MM.1S (cell line): ENCODE measurements at regions not wholly inside any gene's neighbourhood (a gene's known extent, or its start where the extent isn't known, plus 50 kb on each side); places are given as distances from the start of the nearest gene placed in this dataset.

Experiments used
- DNase-seq: peaks from one replicate; pipeline ENCODE4 v3.0.0-alpha.2; 2015
- H2AFZ ChIP-seq: fragments of 300-600 bp; sonication (generic); 2 replicates; pipeline ENCODE4 v1.6.0; 2016; ENCODE audit warnings: antibody characterized with exemption, low read length
- H3F3A ChIP-seq: fragments of 300-600 bp; sonication (generic); 2 replicates; pipeline ENCODE4 v1.6.1; 2016; ENCODE audit warnings: mild to moderate bottlenecking, antibody characterized with exemption, low read length, moderate library complexity, mixed read lengths; ENCODE audit not compliant: insufficient read depth
- H3K27ac ChIP-seq: fragments of 300-600 bp; sonication (generic); 2 replicates; pipeline ENCODE4 v1.5.1; 2016; ENCODE audit warnings: mild to moderate bottlenecking, low read length
- H3K27me3 ChIP-seq: fragments of 300-600 bp; sonication (generic); replicated peaks from 2 replicates; pipeline ENCODE4 v1.6.0; 2016; ENCODE audit warnings: low read length; ENCODE audit not compliant: insufficient read depth
- H3K36me3 ChIP-seq: fragments of 300-600 bp; sonication (generic); replicated peaks from 2 replicates; pipeline ENCODE4 v1.6.1; 2016; ENCODE audit warnings: mild to moderate bottlenecking, low read length, mixed read lengths; ENCODE audit not compliant: insufficient read depth
- H3K4me1 ChIP-seq: fragments of 300-600 bp; sonication (generic); 2 replicates; pipeline ENCODE4 v1.6.1; 2016; ENCODE audit warnings: low read length, mixed read lengths
- H3K4me2 ChIP-seq: fragments of 300-600 bp; sonication (generic); 2 replicates; pipeline ENCODE4 v1.6.0; 2016; ENCODE audit warnings: low read depth, low read length
- H3K4me3 ChIP-seq: fragments of 300-600 bp; sonication (generic); 2 replicates; pipeline ENCODE4 v1.5.1; 2016; ENCODE audit warnings: low read length, mixed read lengths
- H3K79me2 ChIP-seq: fragments of 300-600 bp; sonication (generic); 2 replicates; pipeline ENCODE4 v1.6.1; 2016; ENCODE audit warnings: mixed run types, low read length, mixed read lengths
- H3K9ac ChIP-seq: fragments of 300-600 bp; sonication (generic); 2 replicates; pipeline ENCODE4 v1.6.1; 2016; ENCODE audit warnings: low read length, mixed read lengths
- H3K9me2 ChIP-seq: fragments of 300-600 bp; sonication (generic); replicated peaks from 2 replicates; pipeline ENCODE4 v1.6.1; 2016; ENCODE audit warnings: mild to moderate bottlenecking, low read length, mixed read lengths; ENCODE audit not compliant: insufficient read depth
- H3K9me3 ChIP-seq: fragments of 300-600 bp; sonication (generic); replicated peaks from 2 replicates; pipeline ENCODE4 v1.6.1; 2016; ENCODE audit warnings: mild to moderate bottlenecking, low read length, mixed read lengths; ENCODE audit not compliant: insufficient read depth
- H4K20me1 ChIP-seq: fragments of 300-600 bp; sonication (generic); 2 replicates; pipeline ENCODE4 v1.6.1; 2016; ENCODE audit warnings: mild to moderate bottlenecking, low read length, moderate library complexity, mixed read lengths; ENCODE audit not compliant: insufficient read depth
- CTCF ChIP-seq: fragments of 300-600 bp; sonication (generic); IDR thresholded peaks from 2 replicates; pipeline ENCODE4 v1.5.1; 2016; ENCODE audit warnings: antibody characterized with exemption, low read length, mixed read lengths
- EZH2 ChIP-seq: fragments of 300-600 bp; sonication (generic); optimal IDR thresholded peaks from 2 replicates; pipeline ENCODE3; 2017; ENCODE audit warnings: low read depth, mild to moderate bottlenecking, antibody characterized with exemption, low read length, mixed read lengths
- EZH2phosphoT487 ChIP-seq: fragments of 300-600 bp; sonication (generic); IDR thresholded peaks from 2 replicates; pipeline ENCODE4 v1.6.1; 2018; ENCODE audit warnings: antibody characterized with exemption, low read length

- Histone ChIP-seq H3K9me3 (no peaks in the 10 kb centered on the region), H4K20me1 (no peaks in the 10 kb centered on the region), H3K9ac (no peak overlapping the region), H3K4me2 (no peak overlapping the region), H3F3A (no peaks in the 10 kb centered on the region), H3K79me2 (no peaks in the 10 kb centered on the region), H3K36me3 (no peaks in the 10 kb centered on the region), H3K9me2 (no peaks in the 10 kb centered on the region), H3K27ac (no peak overlapping the region), H3K4me1 (no peaks in the 10 kb centered on the region), H3K4me3 (no peak overlapping the region), H2AFZ (no peak overlapping the region), H3K27me3 (no peaks in the 10 kb centered on the region)
- no peak for TF ChIP-seq CTCF
- no peak for TF ChIP-seq EZH2phosphoT487
- no peak for TF ChIP-seq EZH2
- no peak for DNase-seq
Measured at GRCh38 chr7:144991041-144991440, 155.2 kb upstream of the TPK1 start.

GRCh38 chr7:144987686-144988085 lies 151.8 kb upstream of the TPK1 start:
- Histone ChIP-seq H3K9me3 (no peaks in the 10 kb centered on the region), H3K27me3 (no peaks in the 10 kb centered on the region), H3K4me3 (no peak overlapping the region), H3K79me2 (no peaks in the 10 kb centered on the region), H4K20me1 (no peaks in the 10 kb centered on the region), H3K9me2 (no peaks in the 10 kb centered on the region), H2AFZ (no peak overlapping the region), H3K4me1 (no peaks in the 10 kb centered on the region), H3F3A (no peaks in the 10 kb centered on the region), H3K27ac (no peak overlapping the region), H3K9ac (no peak overlapping the region), H3K4me2 (no peak overlapping the region), H3K36me3 (no peaks in the 10 kb centered on the region)
- TF ChIP-seq EZH2 (no peak), EZH2phosphoT487 (no peak), CTCF (no peak)
- DNase-seq, result no peak

GRCh38 chr7:144982133-144982532 lies 146.3 kb upstream of the TPK1 start:
- Histone ChIP-seq H3K36me3 (no peaks in the 10 kb centered on the region), H3K9ac (no peak overlapping the region)
- no peak for TF ChIP-seq EZH2phosphoT487
- no peak for TF ChIP-seq EZH2
- TF ChIP-seq CTCF, result no peak

More at GRCh38 chr7:144982133-144982532, 146.3 kb upstream of the TPK1 start:
- H3F3A ChIP-seq, result no peaks in the 10 kb centered on the region
- H3K27ac ChIP-seq, result no peak overlapping the region
- H3K79me2 ChIP-seq, result no peaks in the 10 kb centered on the region
- H3K9me3 ChIP-seq, result no peaks in the 10 kb centered on the region
- H3K4me2 ChIP-seq, result no peak overlapping the region
- no peak overlapping the region for H3K4me3 ChIP-seq
- no peaks in the 10 kb centered on the region for H3K9me2 ChIP-seq
- H2AFZ ChIP-seq, result no peak overlapping the region
- no peaks in the 10 kb centered on the region for H3K4me1 ChIP-seq
- no peaks in the 10 kb centered on the region for H3K27me3 ChIP-seq
- no peaks in the 10 kb centered on the region for H4K20me1 ChIP-seq
- DNase-seq, result no peak
